Colonic mucosa (tissue), 4 donors: ENCODE measurements at regions not wholly inside any gene's neighbourhood (a gene's known extent, or its start where the extent isn't known, plus 50 kb on each side); places are given as distances from the start of the nearest gene placed in this dataset.

Experiments used
- DNase-seq: peaks from one replicate; pipeline ENCODE4 v3.0.0-alpha.2; 2020
- H3K27ac ChIP-seq: fragments of 200-600 bp; one replicate; pipeline ENCODE4 v1.8.0; 2021
- H3K27me3 ChIP-seq: fragments of 200-600 bp; one replicate; pipeline ENCODE4 v1.8.0; 2021
- H3K36me3 ChIP-seq: fragments of 200-600 bp; one replicate; pipeline ENCODE4 v1.8.0; 2021
- H3K4me1 ChIP-seq: fragments of 200-600 bp; one replicate; pipeline ENCODE4 v1.8.0; 2021; ENCODE audit warnings: mild to moderate bottlenecking
- H3K4me3 ChIP-seq: fragments of 200-600 bp; one replicate; pipeline ENCODE4 v1.8.0; 2021
- H3K9ac ChIP-seq, 2 donors: one replicate each; pipeline ENCODE4 v1.7.0; 2013; ENCODE audit warnings: control low read depth in 2 of 2, low read depth in 2 of 2, low read length in 2 of 2
- H3K9me3 ChIP-seq: fragments of 200-600 bp; one replicate; pipeline ENCODE4 v1.8.0; 2021
- CTCF ChIP-seq: fragments of 200-600 bp; IDR thresholded peaks from one replicate; pipeline ENCODE4 v1.8.0; 2022; ENCODE audit warnings: antibody characterized with exemption, mild to moderate bottlenecking
- intact Hi-C: fragments of 100-400 bp; cut with DNase I; formaldehyde crosslinking; loops from one replicate; pipeline ENCODE4 v1.14.1; 2022
- donor health status: healthy.
- donor health status: DM: no; HTN: no; CAD: no.
- donor health status: DM: no; HTN: no; CAD: no.

GRCh38 chr4:36614011-36614410, 332.6 kb downstream of the DTHD1 start:
- no peak for DNase-seq
- no peaks in the 10 kb centered on the region for H3K27me3 ChIP-seq
- H3K4me1 ChIP-seq = no peaks in the 10 kb centered on the region
- no peak overlapping the region for H3K27ac ChIP-seq
- no peaks in the 10 kb centered on the region for H3K9me3 ChIP-seq
- intact Hi-C loops = no loop called here
- no peak overlapping the region for H3K4me3 ChIP-seq
- no peak for TF ChIP-seq CTCF
- no peaks in the 10 kb centered on the region for H3K36me3 ChIP-seq
- no peak overlapping the region for H3K9ac ChIP-seq

DNA sequence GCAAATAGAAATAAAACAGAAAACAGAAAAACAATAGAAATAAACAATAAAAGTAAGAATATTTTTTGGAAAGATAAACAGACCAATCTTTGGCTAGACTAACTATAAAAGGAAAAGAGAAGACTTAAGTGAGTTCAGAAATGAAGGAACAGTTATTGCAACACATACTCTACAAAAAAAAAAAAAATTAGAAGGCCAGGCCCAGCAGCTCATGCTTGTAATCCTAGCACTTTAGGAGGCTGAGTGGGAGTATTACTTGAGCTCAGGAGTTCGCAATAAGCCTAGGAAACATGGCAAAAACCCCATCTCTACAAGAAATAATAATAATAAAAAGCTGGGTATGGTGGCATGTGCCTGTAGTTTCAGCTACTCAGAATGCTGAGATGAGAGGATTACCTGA, 336.7 kb downstream of the DTHD1 start:
- Histone ChIP-seq H3K27ac (no peak overlapping the region), H3K9me3 (no peaks in the 10 kb centered on the region), H3K9ac (no peak overlapping the region), H3K4me3 (no peak overlapping the region), H3K27me3 (no peaks in the 10 kb centered on the region), H3K4me1 (no peaks in the 10 kb centered on the region), H3K36me3 (no peaks in the 10 kb centered on the region)
- no peak for TF ChIP-seq CTCF
- DNase-seq = no peak
- intact Hi-C loops = no loop called here

- Histone ChIP-seq H3K27me3 (no peaks in the 10 kb centered on the region), H3K27ac (no peak overlapping the region), H3K4me3 (no peak overlapping the region), H3K9me3 (no peaks in the 10 kb centered on the region), H3K9ac (no peak overlapping the region), H3K4me1 (no peaks in the 10 kb centered on the region), H3K36me3 (no peaks in the 10 kb centered on the region)
- intact Hi-C loops = no loop called here
- DNase-seq = no peak
- no peak for TF ChIP-seq CTCF
Measured at GRCh38 chr4:36624030-36624429, 342.6 kb downstream of the DTHD1 start.

DNA sequence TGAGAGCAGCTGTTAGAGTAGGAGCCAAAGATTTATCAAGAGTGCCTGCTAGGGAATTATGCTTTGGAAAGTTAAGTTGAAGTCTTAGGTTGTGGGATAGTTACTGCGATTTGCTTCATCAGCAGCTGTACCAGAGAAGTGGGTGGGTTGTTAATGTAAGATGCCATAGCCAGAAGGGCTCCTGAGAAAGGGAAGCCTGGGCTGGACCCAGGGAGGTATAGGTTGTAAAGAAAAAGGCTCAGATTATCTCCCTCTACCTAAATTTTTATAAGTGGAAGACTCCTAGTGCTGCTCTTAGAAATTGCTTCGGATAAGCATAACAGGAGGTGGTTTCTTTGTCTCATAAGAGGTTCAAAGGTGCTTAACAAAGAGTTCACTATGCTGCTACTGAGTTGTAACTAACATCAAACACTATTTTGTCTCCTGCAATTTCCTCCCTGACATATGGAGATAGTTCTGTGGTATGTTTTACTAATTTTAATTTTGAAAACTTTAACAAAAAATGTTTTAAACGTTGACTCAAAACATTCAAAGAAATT, 356.9 kb downstream of the DTHD1 start:
- Histone ChIP-seq H3K27ac (no peak overlapping the region), H3K4me3 (no peak overlapping the region), H3K36me3 (no peaks in the 10 kb centered on the region), H3K9me3 (no peaks in the 10 kb centered on the region), H3K9ac (no peak overlapping the region), H3K27me3 (no peaks in the 10 kb centered on the region), H3K4me1 (no peaks in the 10 kb centered on the region)
- intact Hi-C loops = no loop called here
- no peak for TF ChIP-seq CTCF
- no peak for DNase-seq

DNA sequence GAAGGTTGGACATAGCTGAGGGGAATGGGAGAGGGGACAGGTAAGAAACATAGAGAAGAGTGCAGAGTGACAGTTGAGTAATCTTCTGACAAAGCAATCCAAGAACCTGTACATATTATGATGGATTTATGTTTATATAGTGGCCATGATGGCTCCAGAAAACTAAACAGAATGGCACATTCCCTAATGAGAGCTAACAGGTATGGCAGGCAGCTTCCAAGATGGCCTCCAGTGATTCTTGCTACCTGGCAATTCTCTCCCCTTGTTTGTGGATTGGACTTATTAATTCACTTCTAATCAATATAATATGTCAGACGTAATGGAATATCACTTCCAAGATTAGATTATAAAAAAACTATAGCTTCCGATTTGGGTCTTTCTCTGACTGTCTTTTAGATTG, 359.5 kb downstream of the DTHD1 start:
- no peak overlapping the region for H3K4me3 ChIP-seq
- H3K36me3 ChIP-seq = no peaks in the 10 kb centered on the region
- H3K4me1 ChIP-seq = no peaks in the 10 kb centered on the region
- intact Hi-C loops = no loop called here
- H3K9ac ChIP-seq = no peak overlapping the region
- no peak overlapping the region for H3K27ac ChIP-seq
- DNase-seq = no peak
- no peaks in the 10 kb centered on the region for H3K27me3 ChIP-seq
- H3K9me3 ChIP-seq = no peaks in the 10 kb centered on the region
- TF ChIP-seq CTCF = no peak

DNA sequence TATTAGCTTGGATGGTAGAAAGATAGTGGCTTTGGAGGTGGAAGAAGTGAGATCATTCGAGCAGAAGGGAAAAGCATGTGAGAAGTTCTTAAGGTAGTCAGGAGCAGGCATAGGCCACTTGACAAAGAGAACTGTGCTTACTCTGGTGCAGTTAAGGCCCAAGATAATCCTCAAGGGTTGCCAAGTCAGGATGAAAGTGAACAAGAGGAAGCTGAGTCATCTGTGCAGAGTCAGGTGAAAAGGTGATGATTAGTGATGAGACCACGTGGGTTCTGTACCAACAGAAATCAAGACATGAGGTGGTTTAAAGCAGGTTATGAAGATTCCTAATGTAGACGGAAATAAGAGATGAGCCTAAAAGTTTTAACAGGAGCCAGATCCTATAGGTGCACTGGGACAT, 369.8 kb downstream of the DTHD1 start:
- intact Hi-C loops = no loop called here
- no peak overlapping the region for H3K9ac ChIP-seq
- H3K4me3 ChIP-seq = no peak overlapping the region
- H3K27me3 ChIP-seq = no peaks in the 10 kb centered on the region
- H3K9me3 ChIP-seq = no peaks in the 10 kb centered on the region
- no peak for DNase-seq
- TF ChIP-seq CTCF = no peak
- H3K36me3 ChIP-seq = no peaks in the 10 kb centered on the region
- H3K27ac ChIP-seq = no peak overlapping the region
- H3K4me1 ChIP-seq = no peaks in the 10 kb centered on the region
